HG02981 (cell line): ENCODE measurements at regions not wholly inside any gene's neighbourhood (a gene's known extent, or its start where the extent isn't known, plus 50 kb on each side); places are given as distances from the start of the nearest gene placed in this dataset.
"Not testable (repeated sequence)": the region's sequence is repeated elsewhere in the genome, so short reads cannot be mapped to it uniquely, and the experiment has no call there.

Source experiments
- ATAC-seq: cut with Tn5 transposase; IDR thresholded peaks from one replicate; pipeline ENCODE4 v1.9.1; 2021; ENCODE audit warnings: mild to moderate bottlenecking, moderate library complexity; ENCODE audit not compliant: unreplicated experiment

DNA sequence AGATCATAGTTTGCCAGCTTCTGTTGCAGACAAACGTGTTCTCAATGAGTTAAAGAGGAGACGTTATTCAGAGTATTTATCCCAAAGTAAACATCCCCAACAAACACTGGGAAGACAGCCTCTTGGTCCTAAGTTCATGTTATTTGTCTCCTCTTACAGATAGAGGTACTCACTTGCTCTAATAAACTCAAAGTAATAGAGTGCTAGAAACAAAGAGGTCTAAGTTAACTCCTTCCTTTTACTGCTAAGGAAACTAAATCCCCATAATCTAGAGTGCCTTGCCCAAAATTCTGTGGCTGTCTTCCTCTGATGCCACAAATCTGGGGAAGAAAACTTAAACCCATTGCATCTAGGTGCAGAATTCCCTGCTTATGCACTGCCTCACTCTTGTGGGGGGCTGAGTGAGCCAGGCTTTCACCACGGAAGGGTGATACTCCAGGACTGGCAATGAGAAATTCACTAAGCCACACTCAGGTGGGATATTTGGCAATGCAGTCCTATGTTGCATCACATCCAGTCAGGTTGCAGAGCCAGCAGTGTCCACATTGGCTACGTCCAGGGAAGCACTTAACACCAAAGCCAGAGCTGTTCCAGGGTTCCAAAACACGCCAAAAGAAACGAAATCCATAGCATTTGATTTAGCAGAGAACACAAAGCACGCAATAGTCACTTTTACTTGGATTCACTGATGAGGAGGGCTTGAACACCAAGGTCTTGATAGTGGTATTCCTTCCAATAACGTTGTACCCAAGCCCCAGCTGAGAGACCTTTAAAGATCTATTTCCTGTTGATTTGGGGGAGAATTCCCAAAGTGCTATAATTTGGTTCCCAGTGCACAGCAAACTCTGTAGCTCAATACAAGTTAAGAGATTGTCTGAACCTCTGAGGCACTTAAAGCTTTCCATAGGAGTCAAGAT, 81.0 kb upstream of the FOXQ1 start:
- no peak for ATAC-seq

- ATAC-seq, result no peak
Measured at GRCh38 chr6:1230281-1230680, 81.6 kb upstream of the FOXQ1 start.

- no peak for ATAC-seq
Measured at GRCh38 chr6:1229808-1230207, 82.1 kb upstream of the FOXQ1 start.

DNA sequence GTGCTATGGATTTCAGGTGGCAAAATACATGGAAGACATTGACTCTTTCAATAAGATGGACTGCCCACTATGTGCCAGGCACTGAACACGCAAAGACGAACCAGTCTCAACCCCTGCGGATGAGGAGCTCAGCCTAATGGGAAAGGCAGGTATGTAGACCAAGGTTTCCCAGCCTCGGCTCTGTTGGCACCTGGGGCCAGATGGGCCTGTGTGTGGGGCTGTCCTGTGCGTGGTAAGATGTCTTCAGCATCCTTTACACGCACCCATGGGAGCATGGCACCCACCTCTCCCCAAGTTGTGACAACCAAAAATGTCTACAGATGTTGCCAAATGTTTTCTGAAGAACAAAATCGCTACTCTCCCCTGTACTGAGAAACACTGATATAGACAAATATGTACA, 82.6 kb upstream of the FOXQ1 start:
- ATAC-seq, result no peak

GRCh38 chr6:1228754-1229191, 83.1 kb upstream of the FOXQ1 start:
- ATAC-seq, result no peak

DNA sequence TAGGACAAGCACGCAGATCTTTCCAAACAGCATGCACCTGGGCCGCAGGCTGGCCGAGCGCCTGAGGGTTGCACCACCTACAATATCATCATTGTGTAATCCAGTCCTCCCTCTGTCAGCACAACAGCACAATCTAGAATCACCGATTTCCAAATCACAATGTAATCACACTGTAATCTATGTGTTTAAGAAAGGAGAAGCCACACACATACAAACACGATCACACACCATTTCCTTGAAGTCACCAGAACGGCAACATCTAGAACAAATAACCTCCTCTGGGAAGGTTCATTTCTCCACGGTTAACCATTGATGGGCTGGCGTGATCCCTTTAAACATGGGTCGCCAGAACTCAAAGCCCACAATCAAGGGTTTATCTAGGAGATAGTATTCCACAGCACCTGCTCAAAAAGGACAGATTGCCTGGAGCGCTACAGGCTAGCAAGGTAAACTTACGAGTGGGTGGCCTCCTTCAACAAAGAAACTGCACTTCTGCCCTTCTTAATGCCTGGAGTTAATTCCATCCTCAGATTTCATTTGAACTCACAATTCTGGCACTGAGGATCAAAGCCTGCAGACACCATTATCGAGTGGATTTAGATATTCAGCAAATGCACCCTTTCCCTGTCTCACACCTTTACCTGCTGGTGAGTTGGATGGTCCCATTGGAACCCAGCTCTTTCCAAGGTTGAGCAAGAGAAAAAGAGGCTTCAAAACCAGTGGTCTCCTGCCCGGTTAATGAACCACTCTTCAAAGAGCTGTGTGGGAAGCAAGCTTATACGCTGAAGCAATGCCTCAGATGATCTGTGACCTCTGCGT, 83.8 kb upstream of the FOXQ1 start:
- ATAC-seq, result no peak

- no peak for ATAC-seq
Measured at GRCh38 chr6:1227600-1227934, 84.3 kb upstream of the FOXQ1 start.

DNA sequence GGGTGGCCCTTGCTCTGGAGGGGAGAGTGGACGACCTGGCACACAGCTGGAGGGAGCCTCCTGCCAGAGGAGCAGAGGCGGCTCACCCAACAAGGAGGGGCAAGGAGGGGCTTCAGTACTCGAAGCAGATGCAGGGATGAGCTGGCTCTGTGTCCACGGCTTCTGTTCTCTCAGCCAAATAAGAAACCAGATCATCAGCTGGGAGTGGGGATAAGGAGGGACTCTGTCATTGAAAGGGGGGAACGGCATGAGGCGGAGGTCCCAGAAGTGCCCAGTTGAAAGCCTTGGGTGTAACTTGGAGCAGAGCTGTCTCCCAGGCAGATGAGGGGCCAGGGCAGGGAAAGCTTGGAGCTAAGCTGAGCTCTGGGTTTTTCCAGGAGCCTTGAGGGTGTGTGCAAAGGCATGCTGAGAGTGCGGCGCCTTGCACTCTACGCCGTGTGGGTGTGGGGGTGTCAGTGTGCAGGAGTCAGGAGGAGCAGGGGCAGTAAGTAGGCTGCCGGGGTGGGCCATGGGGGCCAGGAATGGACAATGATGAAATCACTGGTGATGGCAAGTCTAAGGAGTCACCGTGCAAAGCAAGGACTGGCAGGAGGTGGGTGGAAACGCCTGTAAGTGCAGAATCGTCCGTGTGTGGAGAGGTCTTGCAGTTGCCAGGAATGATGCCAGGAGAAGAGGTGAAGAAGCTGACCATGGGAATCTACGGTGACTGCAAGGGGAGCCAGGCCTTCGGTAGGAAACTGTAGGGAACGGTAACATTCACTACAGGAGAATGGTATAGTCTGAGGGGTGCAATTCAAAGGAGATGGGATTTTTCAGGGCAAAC, 85.4 kb upstream of the FOXQ1 start:
- ATAC-seq, result no peak

DNA sequence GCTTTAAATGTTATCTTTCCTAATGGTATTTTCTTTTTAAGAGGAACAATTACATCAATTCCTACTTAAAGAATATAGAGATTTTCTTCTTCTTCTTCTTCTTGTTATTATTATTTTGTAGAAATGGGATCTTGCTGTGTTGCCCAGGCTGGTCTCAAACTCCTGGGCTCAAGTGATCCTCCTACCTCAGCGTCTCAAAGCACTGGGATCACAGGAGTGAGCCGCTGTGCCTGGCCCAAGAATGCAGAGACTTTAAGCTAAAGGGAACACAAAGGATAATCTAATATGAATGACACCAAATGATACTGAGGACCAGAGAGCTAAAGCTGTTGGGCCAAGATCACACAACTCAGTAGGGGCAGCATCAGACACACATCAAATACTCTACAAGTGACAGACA, 87.4 kb upstream of the FOXQ1 start:
- no peak for ATAC-seq

DNA sequence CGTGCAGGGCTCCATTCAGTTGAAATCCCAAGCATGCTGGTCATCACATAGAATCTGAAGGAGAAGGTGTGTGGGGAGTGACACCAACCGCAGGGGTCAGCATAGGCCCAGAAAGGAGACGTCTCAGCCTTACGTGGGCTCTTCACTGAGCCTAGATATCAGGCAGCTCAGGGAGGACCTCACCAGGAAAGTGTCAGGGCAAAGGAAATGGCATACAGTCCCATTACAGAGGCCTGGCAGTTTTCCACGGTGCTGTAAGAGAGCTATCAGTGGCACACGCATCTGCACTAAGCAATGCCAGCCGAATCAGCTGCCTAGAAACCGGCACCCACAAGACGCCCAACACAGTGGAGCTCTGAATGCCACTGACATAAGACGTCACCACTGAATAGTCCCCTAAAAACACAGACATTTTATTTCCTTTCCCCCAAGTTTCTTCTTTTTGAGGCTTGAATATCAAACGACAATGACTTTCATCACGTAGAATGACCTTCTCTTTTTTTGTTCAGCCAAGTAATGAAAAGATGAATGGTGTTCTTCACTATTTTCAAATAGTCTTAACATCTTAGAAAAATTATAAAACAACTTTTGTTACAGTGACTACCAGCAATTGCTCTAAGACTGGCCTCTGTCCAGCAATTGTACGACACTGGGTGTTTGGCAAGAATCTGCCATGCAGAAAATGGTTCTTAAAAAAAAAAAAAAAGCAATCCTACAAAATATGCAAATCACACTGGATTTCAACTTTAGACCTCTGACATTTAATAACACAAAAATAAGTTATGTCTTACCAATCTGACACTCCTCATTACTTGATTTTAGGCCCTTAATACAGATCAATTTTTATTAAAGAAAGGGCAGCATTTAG, 88.9 kb upstream of the FOXQ1 start:
- no peak for ATAC-seq

DNA sequence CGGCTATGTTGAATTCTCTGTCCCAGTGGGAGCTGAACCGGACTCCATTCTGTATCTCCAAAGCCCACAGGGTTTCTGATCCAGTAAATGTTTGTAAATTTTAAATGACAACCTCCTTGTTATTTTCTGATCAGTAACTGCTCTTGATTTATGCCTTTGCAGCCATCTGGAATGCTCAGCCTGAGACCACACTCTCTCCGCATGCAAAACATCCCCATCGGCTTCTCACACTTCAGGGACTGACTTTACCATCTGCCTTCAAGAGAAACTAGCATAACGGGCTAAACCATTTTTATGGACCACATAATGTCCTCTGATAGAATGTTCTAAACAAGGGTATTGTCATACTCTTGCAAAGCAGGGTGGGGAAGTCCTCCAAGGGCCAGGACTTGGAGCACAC, 94.5 kb upstream of the FOXQ1 start:
- ATAC-seq, result no peak

DNA sequence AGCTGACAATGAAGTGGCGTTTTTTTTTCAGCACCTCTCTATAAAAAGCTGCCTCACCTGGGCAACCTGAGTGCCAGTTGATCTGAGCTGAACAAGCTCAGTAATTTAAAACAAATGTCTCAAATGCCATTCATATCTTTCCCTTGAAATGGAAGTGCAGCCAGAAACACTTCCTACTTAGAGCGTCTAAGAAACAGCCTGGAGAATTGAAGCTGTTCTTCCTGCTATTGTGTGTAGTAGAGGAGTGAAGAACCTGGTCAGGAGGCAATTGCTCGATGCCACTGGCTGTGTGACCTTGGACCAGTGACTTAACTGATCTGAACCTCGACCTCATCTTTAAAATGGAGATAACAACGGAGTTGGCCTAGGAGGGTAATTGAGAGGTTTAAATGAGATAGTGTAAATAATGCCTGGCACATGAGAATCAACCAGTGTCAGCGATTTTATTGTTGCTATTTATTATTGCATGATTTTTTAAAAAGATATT, 95.4 kb upstream of the FOXQ1 start:
- no peak for ATAC-seq

- no peak for ATAC-seq
Measured at GRCh38 chr6:1215884-1216487, 95.9 kb upstream of the FOXQ1 start.

GRCh38 chr6:1215023-1215422, 96.9 kb upstream of the FOXQ1 start:
- no peak for ATAC-seq

DNA sequence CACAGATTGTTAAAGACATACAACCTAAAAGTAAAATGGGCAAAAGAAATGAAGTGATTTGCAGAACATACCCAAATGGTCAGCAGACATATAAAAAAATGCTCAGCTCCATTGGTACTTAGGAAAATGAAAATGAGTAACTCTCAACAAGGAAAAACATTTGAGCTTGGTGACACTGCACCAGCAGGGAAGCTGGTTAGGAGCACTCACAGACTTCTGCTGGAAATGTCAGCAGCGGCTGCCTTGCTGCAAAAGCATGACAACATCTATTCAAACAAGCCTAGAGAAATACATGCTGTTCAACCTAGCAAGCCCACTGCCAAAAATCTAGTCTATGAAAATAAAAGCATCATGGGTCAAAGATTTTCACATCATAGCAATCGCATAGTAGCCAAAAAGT, 99.0 kb upstream of the FOXQ1 start:
- no peak for ATAC-seq

DNA sequence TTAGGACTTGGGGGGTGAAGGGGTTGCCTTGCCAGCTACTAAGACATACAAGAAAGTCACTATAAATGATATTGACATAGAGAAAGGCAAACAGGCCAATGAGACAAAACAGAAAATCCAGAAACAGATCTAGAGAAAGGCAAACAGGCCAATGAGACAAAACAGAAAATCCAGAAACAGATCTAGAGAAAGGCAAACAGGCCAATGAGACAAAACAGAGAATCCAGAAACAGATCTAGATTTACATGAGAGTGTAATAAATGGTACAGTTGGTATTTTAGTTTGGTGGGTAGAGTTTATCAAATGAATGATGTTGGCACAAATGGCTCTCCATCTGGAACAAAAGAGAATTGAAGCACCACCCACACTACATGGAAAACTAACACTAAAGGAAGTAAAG, 99.8 kb upstream of the FOXQ1 start:
- ATAC-seq, result not testable (repeated sequence)

- not testable (repeated sequence) for ATAC-seq
Measured at GRCh38 chr6:1210631-1211030, 101.3 kb upstream of the FOXQ1 start.

DNA sequence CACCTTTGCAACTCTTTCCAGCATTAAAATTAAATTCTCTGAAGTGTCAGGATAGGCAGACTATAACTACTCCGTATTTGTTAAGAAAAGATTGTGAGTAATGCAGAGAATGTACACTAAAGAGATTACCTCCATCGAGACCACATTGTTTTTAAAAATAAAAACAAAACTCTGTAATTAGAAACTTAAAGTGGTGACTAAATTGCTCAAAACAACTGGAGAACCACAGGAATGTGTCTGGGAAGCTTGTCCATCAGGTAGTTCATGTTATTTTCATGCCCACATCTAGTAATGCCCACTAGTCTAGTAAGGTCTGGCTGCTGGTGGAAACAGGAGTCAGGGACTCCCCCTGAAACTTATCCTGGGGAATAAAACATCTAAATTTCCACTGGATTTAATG, 103.0 kb upstream of the FOXQ1 start:
- no peak for ATAC-seq

GRCh38 chr6:1203546-1203945, 108.4 kb upstream of the FOXQ1 start:
- no peak for ATAC-seq

- ATAC-seq, result no peak
Measured at GRCh38 chr6:1202201-1202600, 109.7 kb upstream of the FOXQ1 start.
